ENCODE measurements at regions not wholly inside any gene's neighbourhood (a gene's known extent, or its start where the extent isn't known, plus 50 kb on each side); places are given as distances from the start of the nearest gene placed in this dataset.

GRCh38 chr12:89286501-89286900 is 65.8 kb downstream of the DUSP6 start:
- TF ChIP-seq CTCF (IDR thresholded peaks at IDR 0.05) (no peak), HES2 (IDR thresholded peaks at IDR 0.05) (no peak), SMC3 (IDR thresholded peaks at IDR 0.05) (no peak), MAX (IDR thresholded peaks at IDR 0.05) (no peak), ESRRA (IDR thresholded peaks at IDR 0.05; ENCODE audit: borderline replicate concordance, low read length) (no peak), ATOH8 (CRISPR knock-in tag; IDR thresholded peaks at IDR 0.05; ENCODE audit: low read depth) (no peak), KDM1A (IDR thresholded peaks at IDR 0.05; ENCODE audit: low read depth) (no peak), NR3C1 (IDR thresholded peaks at IDR 0.05) (no peak), POLR2A (IDR thresholded peaks at IDR 0.05; ENCODE audit: low read length) (no peak)
